ENCODE measurements at regions not wholly inside any gene's neighbourhood (a gene's known extent, or its start where the extent isn't known, plus 50 kb on each side); places are given as distances from the start of the nearest gene placed in this dataset.

GRCh38 chr6:121688974-121689373 lies 253.5 kb downstream of the GJA1 start:
- TF ChIP-seq EZH2phosphoT487 (IDR thresholded peaks at IDR 0.05; ENCODE audit: insufficient read depth, low read depth), result no peak
- no peak for TF ChIP-seq EZH2 (IDR thresholded peaks at IDR 0.05; ENCODE audit: insufficient read depth, poor library complexity, severe bottlenecking)
